ENCODE measurements at regions not wholly inside any gene's neighbourhood (a gene's known extent, or its start where the extent isn't known, plus 50 kb on each side); places are given as distances from the start of the nearest gene placed in this dataset.

- H3K36me3 ChIP-seq (ENCODE audit: insufficient read depth, low read length): no peaks in the 10 kb centered on the region
- no peak overlapping the region for H3K27ac ChIP-seq (ENCODE audit: low read depth, low read length, poor library complexity, severe bottlenecking)
- H3K79me2 ChIP-seq (ENCODE audit: insufficient read depth, low read length): no peaks in the 10 kb centered on the region
- TF ChIP-seq CTCF (IDR thresholded peaks at IDR 0.05; ENCODE audit: low read length) (no peak), EZH2 (IDR thresholded peaks at IDR 0.05; ENCODE audit: borderline replicate concordance, low read length) (no peak)
- no peaks in the 10 kb centered on the region for H3K9me3 ChIP-seq (ENCODE audit: low read length)
- no peaks in the 10 kb centered on the region for H3K27me3 ChIP-seq (ENCODE audit: insufficient read depth, low read length)
- H2AFZ ChIP-seq (ENCODE audit: low read length): no peak overlapping the region
- H3K9me2 ChIP-seq (ENCODE audit: low read depth, low read length): no peaks in the 10 kb centered on the region
- no peaks in the 10 kb centered on the region for H3K4me1 ChIP-seq (ENCODE audit: insufficient read depth, low read length, severe bottlenecking)
- no peak overlapping the region for H3K9ac ChIP-seq (ENCODE audit: low read length)
- no peaks in the 10 kb centered on the region for H3F3A ChIP-seq (ENCODE audit: insufficient read depth, low read length)
- H4K20me1 ChIP-seq (ENCODE audit: insufficient read depth, low read length): no peaks in the 10 kb centered on the region
- no peak overlapping the region for H3K4me3 ChIP-seq (ENCODE audit: low read depth, low read length, poor library complexity, severe bottlenecking)
- H3K4me2 ChIP-seq (ENCODE audit: low read length): no peak overlapping the region
Observed at GRCh38 chr4:82069883-82070638, 303.7 kb downstream of the HNRNPD start.

- Histone ChIP-seq H3K36me3 (ENCODE audit: insufficient read depth, low read length) (no peaks in the 10 kb centered on the region), H3K4me2 (ENCODE audit: low read length) (no peak overlapping the region), H4K20me1 (ENCODE audit: insufficient read depth, low read length) (no peaks in the 10 kb centered on the region), H3K9ac (ENCODE audit: low read length) (no peak overlapping the region), H3K9me3 (ENCODE audit: low read length) (no peaks in the 10 kb centered on the region), H3K4me3 (ENCODE audit: low read depth, low read length, poor library complexity, severe bottlenecking) (no peak overlapping the region), H3K27ac (ENCODE audit: low read depth, low read length, poor library complexity, severe bottlenecking) (no peak overlapping the region), H3K9me2 (ENCODE audit: low read depth, low read length) (no peaks in the 10 kb centered on the region), H2AFZ (ENCODE audit: low read length) (no peak overlapping the region), H3K27me3 (ENCODE audit: insufficient read depth, low read length) (no peaks in the 10 kb centered on the region), H3F3A (ENCODE audit: insufficient read depth, low read length) (no peaks in the 10 kb centered on the region), H3K79me2 (ENCODE audit: insufficient read depth, low read length) (no peaks in the 10 kb centered on the region), H3K4me1 (ENCODE audit: insufficient read depth, low read length, severe bottlenecking) (no peaks in the 10 kb centered on the region)
- no peak for TF ChIP-seq CTCF (IDR thresholded peaks at IDR 0.05; ENCODE audit: low read length)
- no peak for TF ChIP-seq EZH2 (IDR thresholded peaks at IDR 0.05; ENCODE audit: borderline replicate concordance, low read length)
Observed at GRCh38 chr4:82063017-82063416, 310.8 kb downstream of the HNRNPD start.

- Histone ChIP-seq H3K9me2 (ENCODE audit: low read depth, low read length) (no peaks in the 10 kb centered on the region), H3K9me3 (ENCODE audit: low read length) (0 out of 2 replicates have a peak, but pooled peaks cover 2% of the 10 kb centered on the region), H3K27me3 (ENCODE audit: insufficient read depth, low read length) (no peaks in the 10 kb centered on the region), H3K36me3 (ENCODE audit: insufficient read depth, low read length) (no peaks in the 10 kb centered on the region), H3K79me2 (ENCODE audit: insufficient read depth, low read length) (no peaks in the 10 kb centered on the region), H4K20me1 (ENCODE audit: insufficient read depth, low read length) (no peaks in the 10 kb centered on the region), H3K9ac (ENCODE audit: low read length) (no peak overlapping the region), H2AFZ (ENCODE audit: low read length) (no peak overlapping the region), H3K4me2 (ENCODE audit: low read length) (no peak overlapping the region), H3K4me1 (ENCODE audit: insufficient read depth, low read length, severe bottlenecking) (no peaks in the 10 kb centered on the region), H3K4me3 (ENCODE audit: low read depth, low read length, poor library complexity, severe bottlenecking) (no peak overlapping the region), H3K27ac (ENCODE audit: low read depth, low read length, poor library complexity, severe bottlenecking) (no peak overlapping the region), H3F3A (ENCODE audit: insufficient read depth, low read length) (no peaks in the 10 kb centered on the region)
- TF ChIP-seq EZH2 (IDR thresholded peaks at IDR 0.05; ENCODE audit: borderline replicate concordance, low read length) (no peak), CTCF (IDR thresholded peaks at IDR 0.05; ENCODE audit: low read length) (no peak)
Observed at GRCh38 chr4:82057990-82058544, 315.7 kb downstream of the HNRNPD start.

All from OCI-LY1 (cell line).